HEK293 (cell line): ENCODE measurements at regions not wholly inside any gene's neighbourhood (a gene's known extent, or its start where the extent isn't known, plus 50 kb on each side); places are given as distances from the start of the nearest gene placed in this dataset.

ENCODE experiments used
- CTCF ChIA-PET: fragments of 350-600 bp; formaldehyde crosslinking; extraction: SDS; loops from one replicate; lab custom pipeline; 2021; ENCODE audit warnings: antibody characterized with exemption; lab: Yijun Ruan, JAX
- POLR2A ChIA-PET: fragments of 300-600 bp; formaldehyde crosslinking; extraction: SDS; loops from one replicate; lab custom pipeline; 2020; ENCODE audit warnings: antibody characterized with exemption, inconsistent platforms; lab: Yijun Ruan, JAX
- H3K27ac ChIP-seq: fragments of 200-500 bp; sonication (Bioruptor generic); 2 replicates; pipeline ENCODE4 v1.5.1; 2014; ENCODE audit warnings: low read depth, low read length, control low read depth, inconsistent platforms; ENCODE audit errors: extremely low read depth
- H3K36me3 ChIP-seq, 2 experiments: fragments of 200-500 bp in 1 of 2; sonication (Bioruptor generic) in 1 of 2; 1 replicate in 1 of 2; 2 replicates in 1 of 2; pipeline ENCODE4 v1.5.1; 2014 to 2017; ENCODE audit warnings: inconsistent platforms in 2 of 2, low read length in 2 of 2; ENCODE audit not compliant: control insufficient read depth in 2 of 2, insufficient read depth in 1 of 2
- H3K4me1 ChIP-seq: fragments of 200-500 bp; sonication (Bioruptor generic); 2 replicates; pipeline ENCODE4 v1.5.1; 2014; ENCODE audit warnings: mild to moderate bottlenecking, low read length, inconsistent platforms; ENCODE audit not compliant: control insufficient read depth, insufficient read depth
- H3K4me3 ChIP-seq: 2 replicates; pipeline ENCODE4 v1.5.1; 2011; ENCODE audit warnings: low read depth, mild to moderate bottlenecking, control low read depth, low read length, moderate library complexity
- H3K9me3 ChIP-seq: fragments of 200-500 bp; sonication (Bioruptor generic); 2 replicates; pipeline ENCODE4 v1.5.1; 2014; ENCODE audit warnings: low read depth, low read length, inconsistent platforms; ENCODE audit not compliant: control insufficient read depth, insufficient read depth
- BCL11B ChIP-seq: fragments of 450-650 bp; formaldehyde crosslinking; IDR thresholded peaks from 2 replicates; pipeline ENCODE4 v1.5.1; 2016; ENCODE audit warnings: low read depth, missing biosample characterization, missing genetic modification characterization
- EGR2 ChIP-seq: fragments of 450-650 bp; formaldehyde crosslinking; IDR thresholded peaks from 2 replicates; pipeline ENCODE4 v1.5.1; 2016; ENCODE audit warnings: low read depth, missing biosample characterization, missing genetic modification characterization
- GLIS2 ChIP-seq: fragments of 450-650 bp; formaldehyde crosslinking; IDR thresholded peaks from 2 replicates; pipeline ENCODE4 v1.5.1; 2016; ENCODE audit warnings: missing biosample characterization, missing genetic modification characterization
- IKZF3 ChIP-seq: fragments of 450-650 bp; IDR thresholded peaks from 2 replicates; pipeline ENCODE4 v1.5.0; 2018; ENCODE audit warnings: missing biosample characterization, mild to moderate bottlenecking, missing genetic modification characterization, moderate library complexity
- KLF16 ChIP-seq: fragments of 450-650 bp; formaldehyde crosslinking; IDR thresholded peaks from 2 replicates; pipeline ENCODE4 v1.5.1; 2017; ENCODE audit warnings: missing biosample characterization, missing genetic modification characterization
- OVOL3 ChIP-seq: fragments of 450-650 bp; formaldehyde crosslinking; IDR thresholded peaks from 2 replicates; pipeline ENCODE4 v1.5.1; 2016; ENCODE audit warnings: missing biosample characterization, missing genetic modification characterization
- REPIN1 ChIP-seq: fragments of 450-650 bp; formaldehyde crosslinking; IDR thresholded peaks from 2 replicates; pipeline ENCODE4 v1.5.1; 2017; ENCODE audit warnings: missing biosample characterization, missing genetic modification characterization, low read depth
- TCF7L2 ChIP-seq: IDR thresholded peaks from 2 replicates; pipeline ENCODE4 v1.6.1; 2011; ENCODE audit warnings: low read depth, mild to moderate bottlenecking, inconsistent platforms, low read length, moderate library complexity, borderline replicate concordance
- TSHZ1 ChIP-seq: fragments of 450-650 bp; formaldehyde crosslinking; IDR thresholded peaks from 2 replicates; pipeline ENCODE4 v1.5.1; 2016; ENCODE audit warnings: missing biosample characterization, missing genetic modification characterization, borderline replicate concordance
- ZBTB10 ChIP-seq: fragments of 450-650 bp; formaldehyde crosslinking; IDR thresholded peaks from 2 replicates; pipeline ENCODE4 v1.5.1; 2016; ENCODE audit warnings: missing biosample characterization, missing genetic modification characterization
- ZBTB21 ChIP-seq: fragments of 450-650 bp; formaldehyde crosslinking; IDR thresholded peaks from 2 replicates; pipeline ENCODE4 v1.5.1; 2017; ENCODE audit warnings: missing biosample characterization, missing genetic modification characterization
- ZNF112 ChIP-seq: fragments of 450-650 bp; formaldehyde crosslinking; IDR thresholded peaks from 2 replicates; pipeline ENCODE4 v1.5.0; 2017; ENCODE audit warnings: missing biosample characterization, missing genetic modification characterization
- ZNF155 ChIP-seq: fragments of 450-650 bp; formaldehyde crosslinking; IDR thresholded peaks from 2 replicates; pipeline ENCODE4 v1.5.1; 2016; ENCODE audit warnings: missing biosample characterization, missing genetic modification characterization
- ZNF16 ChIP-seq: fragments of 450-650 bp; formaldehyde crosslinking; IDR thresholded peaks from 2 replicates; pipeline ENCODE4 v1.5.1; 2016; ENCODE audit warnings: low read depth, missing biosample characterization, missing genetic modification characterization
- ZNF2 ChIP-seq: fragments of 450-650 bp; formaldehyde crosslinking; IDR thresholded peaks from 2 replicates; pipeline ENCODE4 v1.5.1; 2016; ENCODE audit warnings: missing biosample characterization, missing genetic modification characterization
- ZNF335 ChIP-seq: fragments of 450-650 bp; formaldehyde crosslinking; conservative IDR thresholded peaks from 2 replicates; pipeline ENCODE4 v1.5.1; 2016; ENCODE audit warnings: missing biosample characterization, missing genetic modification characterization
- ZNF416 ChIP-seq: fragments of 450-650 bp; formaldehyde crosslinking; IDR thresholded peaks from 2 replicates; pipeline ENCODE4 v1.5.1; 2016; ENCODE audit warnings: missing biosample characterization, missing genetic modification characterization
- ZNF449 ChIP-seq: fragments of 450-650 bp; formaldehyde crosslinking; IDR thresholded peaks from 2 replicates; pipeline ENCODE4 v1.5.1; 2017; ENCODE audit warnings: missing biosample characterization, mild to moderate bottlenecking, missing genetic modification characterization, moderate library complexity
- ZNF555 ChIP-seq: fragments of 450-650 bp; formaldehyde crosslinking; conservative IDR thresholded peaks from 2 replicates; pipeline ENCODE4 v1.5.1; 2017; ENCODE audit warnings: missing biosample characterization, mild to moderate bottlenecking, missing genetic modification characterization, inconsistent platforms
- ZNF629 ChIP-seq: fragments of 450-650 bp; formaldehyde crosslinking; IDR thresholded peaks from 2 replicates; pipeline ENCODE4 v1.5.1; 2017; ENCODE audit warnings: missing biosample characterization, missing genetic modification characterization
- ZNF791 ChIP-seq: fragments of 450-650 bp; formaldehyde crosslinking; IDR thresholded peaks from 2 replicates; pipeline ENCODE4 v1.5.1; 2016; ENCODE audit warnings: missing biosample characterization, missing genetic modification characterization
- ZNF830 ChIP-seq: fragments of 450-650 bp; IDR thresholded peaks from 2 replicates; pipeline ENCODE4 v1.5.0; 2018; ENCODE audit warnings: missing biosample characterization, missing genetic modification characterization, low read depth, mild to moderate bottlenecking, moderate library complexity
- TF ChIP-seq, protein P1 (sequence below): fragments of 450-650 bp; formaldehyde crosslinking; IDR thresholded peaks from 2 replicates; pipeline ENCODE4 v1.5.1; 2016; ENCODE audit warnings: missing biosample characterization, missing genetic modification characterization, borderline replicate concordance

DNA sequence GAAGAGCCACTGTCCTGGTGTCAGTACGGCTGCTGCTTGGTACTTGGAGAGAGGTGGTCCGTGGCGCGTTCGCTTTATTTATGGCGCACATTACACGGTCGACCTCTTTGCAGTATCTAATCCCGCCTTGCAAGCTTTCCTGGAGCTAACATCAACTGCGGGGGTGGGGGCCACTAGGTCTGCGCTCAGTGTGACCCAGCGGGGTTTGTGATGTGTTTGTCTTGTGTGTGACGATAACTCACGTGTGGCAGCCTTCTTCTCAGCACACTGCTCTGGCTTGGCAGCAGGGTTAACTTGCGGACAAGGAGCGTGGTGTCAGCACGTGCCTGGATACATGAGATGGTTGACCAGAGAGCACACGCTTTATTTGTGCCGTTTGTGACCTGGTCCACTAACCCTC, 122.2 kb upstream of the RTL1 start (continued):
- no peak for TF ChIP-seq ZNF416 (tag by site-specific recombination)
- TF ChIP-seq ZNF555 (tag by site-specific recombination), result no peak
- TF ChIP-seq EGR2 (tag by site-specific recombination), result no peak
- no peak for TF ChIP-seq TSHZ1
- no peak for TF ChIP-seq GLIS2 (tag by site-specific recombination)
- TF ChIP-seq ZNF2, result no peak
- TF ChIP-seq, protein P1, sequence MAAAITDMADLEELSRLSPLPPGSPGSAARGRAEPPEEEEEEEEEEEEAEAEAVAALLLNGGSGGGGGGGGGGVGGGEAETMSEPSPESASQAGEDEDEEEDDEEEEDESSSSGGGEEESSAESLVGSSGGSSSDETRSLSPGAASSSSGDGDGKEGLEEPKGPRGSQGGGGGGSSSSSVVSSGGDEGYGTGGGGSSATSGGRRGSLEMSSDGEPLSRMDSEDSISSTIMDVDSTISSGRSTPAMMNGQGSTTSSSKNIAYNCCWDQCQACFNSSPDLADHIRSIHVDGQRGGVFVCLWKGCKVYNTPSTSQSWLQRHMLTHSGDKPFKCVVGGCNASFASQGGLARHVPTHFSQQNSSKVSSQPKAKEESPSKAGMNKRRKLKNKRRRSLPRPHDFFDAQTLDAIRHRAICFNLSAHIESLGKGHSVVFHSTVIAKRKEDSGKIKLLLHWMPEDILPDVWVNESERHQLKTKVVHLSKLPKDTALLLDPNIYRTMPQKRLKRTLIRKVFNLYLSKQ (tag by site-specific recombination), result no peak
- TF ChIP-seq, all 188 proteins: peak for 0

- H3K36me3 ChIP-seq, result no peaks in the 10 kb centered on the region
- no peak overlapping the region for H3K4me3 ChIP-seq
- TF ChIP-seq OVOL3 (tag by site-specific recombination) (no peak), ZNF629 (tag by site-specific recombination) (no peak), ZNF449 (no peak), TCF7L2 (no peak), ZBTB10 (no peak), TSHZ1 (no peak), ZNF155 (tag by site-specific recombination) (no peak), IKZF3 (tag by site-specific recombination) (no peak), REPIN1 (tag by site-specific recombination) (no peak), ZNF830 (tag by site-specific recombination) (no peak), ZNF112 (tag by site-specific recombination) (no peak), BCL11B (no peak), KLF16 (tag by site-specific recombination) (no peak), ZNF791 (tag by site-specific recombination) (no peak), ZNF335 (tag by site-specific recombination) (no peak), ZBTB21 (tag by site-specific recombination) (no peak), ZNF16 (no peak)
- H3K27ac ChIP-seq, result no peak overlapping the region
- H3K4me1 ChIP-seq, result no peaks in the 10 kb centered on the region
- CTCF ChIA-PET, result interaction anchor here (0.6 kb wide), 2 partner anchors 104 to 1457 kb away, joined by 3 to 4 read pairs; no protein-coding TSS in a partner anchor
- no peaks in the 10 kb centered on the region for H3K9me3 ChIP-seq
- POLR2A ChIA-PET, result no interaction called here
Measured at GRCh38 chr14:101026341-101026740, 122.8 kb upstream of the RTL1 start.
